ENCODE measurements at regions not wholly inside any gene's neighbourhood (a gene's known extent, or its start where the extent isn't known, plus 50 kb on each side); places are given as distances from the start of the nearest gene placed in this dataset.

DNA sequence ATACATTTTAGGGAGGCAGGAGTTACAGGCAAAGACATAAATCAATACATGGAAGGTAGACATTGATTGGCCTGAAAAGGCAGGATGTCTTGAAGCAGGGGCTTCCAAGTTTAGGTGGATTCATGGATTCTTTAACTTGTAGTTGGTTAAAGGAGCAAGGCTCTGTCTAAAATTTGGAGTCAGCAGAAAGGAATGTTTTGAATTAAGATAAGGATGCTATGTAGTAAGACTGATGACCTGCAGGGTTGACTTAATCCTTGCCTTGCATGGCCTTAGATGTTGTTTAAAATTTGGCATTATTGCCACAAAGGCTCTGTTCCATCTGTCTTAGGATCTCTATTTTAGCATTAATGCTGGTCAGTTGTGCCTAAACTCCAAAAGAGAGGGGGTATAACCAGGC, 171.3 kb downstream of the C5orf15 start:
- DNase-seq (ENCODE audit: low read depth), result no peak

DNA sequence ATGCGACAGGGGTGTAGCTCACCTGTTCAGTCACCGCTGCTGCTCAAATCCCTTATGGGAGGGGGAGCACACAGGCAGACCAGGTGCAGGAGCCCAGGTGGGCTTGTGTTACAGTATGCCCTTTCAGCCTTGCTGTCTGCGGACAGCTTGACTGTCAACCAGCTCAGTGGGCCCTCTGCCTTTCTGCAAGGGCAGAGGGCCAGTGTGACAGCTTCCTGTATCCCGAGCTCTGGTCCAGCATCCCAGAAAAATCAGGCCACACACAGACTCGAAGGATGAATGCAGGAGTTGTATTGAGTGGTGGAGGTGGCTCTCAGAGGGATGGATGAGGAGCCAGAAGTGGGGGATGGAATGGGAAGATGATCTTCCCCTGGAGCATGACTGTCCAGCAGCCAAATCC, 172.2 kb downstream of the C5orf15 start:
- DNase-seq (ENCODE audit: low read depth), result no peak

DNA sequence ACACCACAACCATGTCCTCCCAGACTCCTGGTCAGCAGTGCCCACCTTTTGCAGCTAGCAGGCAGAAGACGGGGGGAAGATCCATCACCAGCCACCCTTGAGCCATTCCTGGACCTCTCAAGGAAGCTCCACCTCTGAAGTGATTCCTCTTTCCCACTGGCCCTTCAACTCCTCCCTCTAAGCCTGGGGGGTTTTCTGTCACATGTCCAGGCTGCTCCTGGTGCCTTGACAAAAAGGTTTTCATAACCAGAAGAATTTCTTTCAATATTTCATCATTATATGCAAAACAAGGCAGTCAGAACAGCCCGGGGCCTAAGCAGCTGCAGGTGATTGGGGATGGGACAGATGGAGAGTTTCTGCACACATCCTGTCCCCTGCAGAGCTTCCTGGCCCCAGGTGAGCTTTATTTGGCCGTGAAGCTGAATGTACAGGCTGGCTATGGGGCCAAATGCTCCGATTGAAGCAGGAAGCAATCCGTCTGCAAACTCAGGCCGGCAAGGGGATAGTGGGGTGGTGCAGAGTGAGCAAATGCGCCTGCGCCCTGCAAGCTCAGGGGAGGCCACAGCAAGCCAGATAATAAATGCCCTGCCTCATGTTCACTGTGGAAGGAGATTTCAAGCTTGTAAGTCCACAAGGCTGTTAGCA, 173.5 kb downstream of the C5orf15 start:
- no peak for DNase-seq (ENCODE audit: low read depth)

DNA sequence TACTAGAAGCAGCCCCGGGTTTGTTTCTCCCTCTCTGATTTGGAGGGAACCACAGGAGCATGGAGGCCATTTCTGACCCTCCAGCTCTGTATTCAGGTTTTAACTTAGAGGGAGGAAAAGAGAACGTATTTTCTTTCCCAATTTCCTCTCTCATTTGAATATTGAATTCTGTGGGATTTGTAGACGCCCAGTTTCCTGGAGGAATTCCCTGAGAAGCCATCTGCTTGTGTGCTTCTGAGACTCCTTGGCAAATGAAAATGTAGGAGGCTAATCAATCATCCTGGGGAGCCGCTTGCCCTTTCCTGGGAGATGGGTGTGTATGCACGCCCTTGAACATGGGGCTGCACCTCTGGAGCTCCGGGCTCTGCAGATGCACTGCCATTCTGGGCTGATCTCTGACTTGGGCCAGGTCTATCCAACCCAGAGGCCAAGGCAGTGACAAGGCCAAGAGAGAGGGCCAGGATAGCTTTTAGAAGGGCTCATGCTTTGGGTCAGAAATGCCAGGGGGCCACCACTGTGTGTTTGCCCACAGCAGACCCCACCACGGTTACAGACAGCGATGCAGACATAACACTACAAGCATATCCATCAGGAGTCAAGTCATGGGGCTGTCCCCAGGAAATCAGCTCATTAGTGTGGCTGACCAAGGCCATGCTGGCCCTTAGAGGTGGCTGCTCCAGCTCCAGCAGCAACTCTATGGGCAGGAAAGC, 174.5 kb downstream of the C5orf15 start:
- no peak for DNase-seq (ENCODE audit: low read depth)

DNA sequence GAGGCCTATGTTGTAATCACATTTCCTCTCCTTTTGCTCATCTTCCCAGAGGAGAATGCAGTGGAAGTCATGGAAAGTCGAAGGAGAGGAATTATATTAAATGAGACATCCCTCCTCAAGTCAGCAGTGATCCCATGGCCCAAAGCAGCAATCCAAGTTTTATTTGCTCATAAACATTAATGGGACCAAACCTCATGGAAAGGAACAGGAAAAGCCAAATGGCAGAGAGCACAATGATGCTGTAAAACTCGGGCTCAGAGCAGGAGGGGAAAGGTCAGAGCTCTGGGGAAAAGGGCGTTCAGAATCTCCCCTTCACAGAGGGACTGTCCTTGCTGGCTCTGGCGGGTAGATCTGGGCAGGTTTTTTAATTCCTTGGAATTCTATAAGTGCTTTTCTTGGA, 175.8 kb downstream of the C5orf15 start:
- DNase-seq (ENCODE audit: low read depth), result no peak

DNA sequence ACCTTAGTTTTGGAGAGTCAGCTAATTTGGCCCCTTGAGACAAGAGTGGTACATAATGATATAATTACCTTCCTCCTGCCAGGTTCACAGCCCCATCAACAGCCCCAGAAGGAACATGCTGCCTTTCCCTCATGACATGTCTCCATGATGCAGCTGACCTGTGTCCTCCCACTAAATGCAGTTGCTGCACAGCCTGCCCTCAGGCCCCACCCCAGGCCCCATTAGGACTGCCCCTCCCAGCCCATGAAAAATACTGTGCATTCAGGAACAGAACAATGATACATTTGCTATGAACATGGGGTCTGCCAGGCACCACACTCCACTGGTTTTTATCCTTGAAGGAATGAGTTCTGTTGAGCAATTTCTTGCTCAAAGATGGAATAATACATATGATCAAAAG, 176.4 kb downstream of the C5orf15 start:
- no peak for DNase-seq (ENCODE audit: low read depth)

DNA sequence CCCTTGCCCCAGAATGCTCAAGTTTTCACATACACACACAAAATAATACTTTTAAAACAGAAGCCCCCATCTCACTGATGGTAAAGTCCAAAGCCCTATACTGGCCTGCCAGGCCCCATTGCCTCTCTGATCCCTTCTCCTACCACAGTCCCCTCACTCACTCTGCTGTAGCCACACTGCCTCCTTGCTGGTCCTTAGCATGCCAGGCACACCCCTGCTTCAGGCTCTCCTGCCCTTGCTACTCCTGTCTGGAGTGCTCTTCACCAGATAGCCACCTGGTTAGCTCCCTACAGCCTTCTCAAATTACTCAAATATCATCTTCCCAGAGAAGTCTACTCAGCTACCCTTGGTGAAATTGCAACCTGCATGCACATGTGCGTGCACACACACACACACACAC, 177.5 kb downstream of the C5orf15 start:
- DNase-seq (ENCODE audit: low read depth), result no peak

DNA sequence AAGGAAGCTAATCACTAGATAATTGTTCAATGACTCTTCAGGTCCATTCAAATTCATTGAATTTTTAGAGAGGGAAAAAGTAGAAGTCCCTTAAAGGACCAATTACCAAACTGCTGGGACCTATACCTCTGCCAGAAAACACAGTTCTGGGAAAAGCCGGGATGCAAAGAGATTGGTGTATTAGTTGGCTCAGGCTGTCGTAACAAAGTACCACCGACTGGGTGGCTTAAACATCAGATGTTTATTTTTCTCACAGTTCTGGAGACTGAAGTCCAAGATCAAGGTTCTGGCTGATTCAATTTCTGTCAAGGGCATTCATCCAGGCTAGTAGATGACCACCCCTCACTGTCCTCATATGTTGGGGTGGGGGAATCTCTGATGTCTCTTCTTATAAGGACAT, 177.1 kb upstream of the FSTL4 start:
- DNase-seq (ENCODE audit: low read depth), result no peak

DNA sequence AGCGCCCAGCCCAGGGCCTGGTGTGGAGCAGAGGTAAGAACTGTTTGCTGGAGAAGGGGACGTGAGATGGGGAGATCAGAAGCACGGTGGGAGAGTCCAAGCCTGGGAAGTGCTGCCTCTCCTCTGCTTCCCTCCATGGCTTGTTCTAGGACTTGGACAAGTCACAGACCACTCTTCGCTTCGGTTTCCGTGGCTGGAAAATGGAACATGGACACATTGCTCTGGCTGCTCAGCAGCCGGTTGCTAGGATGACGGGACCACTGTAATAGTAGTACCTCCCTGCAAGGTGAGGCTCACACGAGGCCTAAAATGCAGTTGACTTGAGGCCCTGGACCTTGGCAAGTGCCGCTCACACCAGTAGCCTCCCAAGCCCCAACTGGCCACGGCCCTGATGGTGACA, 175.8 kb upstream of the FSTL4 start:
- no peak for DNase-seq (ENCODE audit: low read depth)

DNA sequence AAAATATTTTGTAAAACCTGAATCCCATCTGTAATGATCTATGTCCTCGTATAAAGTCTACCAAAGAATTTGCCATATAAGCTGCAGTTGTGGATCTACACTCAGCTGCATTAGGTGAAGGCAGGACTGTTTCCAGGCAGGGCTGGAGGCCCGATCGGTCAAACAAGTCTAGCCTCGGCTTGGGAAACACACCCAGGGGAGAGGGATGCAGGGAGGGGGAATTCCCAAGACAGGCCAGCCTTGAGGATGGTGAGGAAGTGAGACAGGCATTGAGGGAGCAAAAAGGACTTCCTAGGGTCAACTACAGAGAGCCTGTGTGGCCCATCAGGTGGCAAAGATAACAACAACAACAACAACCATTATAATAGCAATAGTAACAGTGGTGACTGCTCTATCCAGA, 174.1 kb upstream of the FSTL4 start:
- DNase-seq (ENCODE audit: low read depth), result no peak

DNA sequence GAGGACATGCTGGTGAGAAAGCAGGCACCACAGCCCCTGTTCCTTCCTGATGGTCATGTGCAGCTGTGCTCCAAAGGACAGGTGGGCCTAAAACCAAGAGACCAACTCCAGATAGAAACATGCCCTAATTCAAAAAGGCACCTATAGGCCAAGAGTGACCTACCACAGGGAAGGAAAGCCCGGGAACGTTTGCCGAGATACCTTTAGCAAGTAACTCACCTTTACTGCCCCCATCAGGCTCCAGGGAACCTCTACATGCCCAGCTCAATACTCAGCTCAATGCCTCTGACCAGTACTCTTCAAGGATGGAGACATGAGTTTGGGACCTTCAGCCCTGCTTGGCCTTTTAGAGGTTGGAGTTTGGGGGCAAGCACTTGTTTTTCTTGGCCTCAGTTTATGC, 172.8 kb upstream of the FSTL4 start:
- DNase-seq (ENCODE audit: low read depth), result no peak

DNA sequence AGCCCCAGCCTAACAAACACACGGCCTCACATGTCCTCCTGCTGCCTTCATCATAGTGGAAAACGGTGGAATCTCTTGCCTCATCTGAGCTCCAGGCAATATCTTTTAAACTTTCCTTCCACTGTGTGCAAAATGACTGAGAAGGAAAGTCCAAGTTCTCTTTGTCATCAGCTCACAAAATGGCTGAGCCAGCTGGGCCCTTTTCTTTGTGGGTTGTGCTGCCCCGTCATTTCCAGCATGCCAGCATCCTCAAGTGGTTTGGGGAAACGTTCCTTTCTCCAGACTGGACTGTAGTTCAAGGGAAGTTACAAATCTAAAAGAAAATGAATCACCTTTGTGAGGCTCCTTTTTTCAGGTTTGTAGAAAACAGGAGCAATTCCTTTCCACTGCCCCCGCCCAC, 171.1 kb upstream of the FSTL4 start:
- peak; percentile 23 for DNase-seq (ENCODE audit: low read depth)

DNA sequence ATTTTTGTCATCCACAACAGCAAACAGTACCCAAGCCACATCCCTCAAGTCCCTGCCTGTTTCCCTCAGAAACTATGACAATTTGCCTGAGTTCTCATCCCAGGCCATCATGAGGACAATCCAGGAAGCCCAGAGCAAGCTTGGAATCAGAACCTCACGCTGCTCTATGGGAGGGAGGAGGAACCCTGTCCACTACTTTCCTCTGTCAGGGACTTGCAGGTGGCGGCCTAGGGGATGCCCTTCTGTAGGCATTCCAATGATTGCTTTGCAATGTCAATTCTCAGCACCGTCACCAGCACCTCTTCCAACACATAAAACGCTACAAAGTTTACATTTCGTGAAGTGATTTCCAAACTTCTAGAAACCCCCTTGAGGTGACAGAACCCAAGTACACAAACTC, 170.4 kb upstream of the FSTL4 start:
- no peak for DNase-seq (ENCODE audit: low read depth)

DNA sequence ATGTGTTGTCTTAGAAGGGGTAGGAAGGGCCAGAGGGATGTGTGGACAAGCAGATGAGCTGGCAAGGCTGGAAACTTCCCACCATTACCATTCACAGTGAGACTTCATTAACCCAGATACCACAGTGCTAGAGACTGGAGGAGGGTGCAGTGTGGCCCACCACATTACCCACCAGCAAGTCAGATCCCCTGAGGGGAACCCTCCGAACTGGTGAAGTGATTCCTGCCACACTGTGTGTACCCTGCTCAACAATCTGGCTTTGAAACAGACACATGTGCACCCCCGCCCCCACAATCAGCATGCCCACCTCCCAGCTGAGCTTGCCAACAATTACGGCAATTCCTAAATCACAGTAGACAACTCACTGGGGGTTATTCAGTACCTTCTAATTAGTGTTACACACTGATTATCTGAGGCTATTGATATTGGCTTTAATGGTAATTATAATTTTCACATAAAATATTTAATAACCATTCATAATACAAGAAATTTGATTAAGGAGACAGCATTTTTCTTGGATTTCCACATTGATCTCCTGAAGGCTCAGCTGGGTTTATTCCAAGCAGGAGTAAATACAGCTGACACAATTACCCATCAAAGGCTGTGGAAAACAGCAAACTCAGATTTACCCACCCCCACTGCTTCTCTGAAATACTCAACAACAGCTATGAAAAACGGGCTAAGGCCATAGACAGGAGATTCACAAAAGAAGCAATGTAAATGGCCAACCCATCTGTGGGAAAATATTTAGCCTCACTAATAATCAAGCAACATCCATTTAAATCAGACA, 169.3 kb upstream of the FSTL4 start:
- DNase-seq (ENCODE audit: low read depth), result no peak

DNA sequence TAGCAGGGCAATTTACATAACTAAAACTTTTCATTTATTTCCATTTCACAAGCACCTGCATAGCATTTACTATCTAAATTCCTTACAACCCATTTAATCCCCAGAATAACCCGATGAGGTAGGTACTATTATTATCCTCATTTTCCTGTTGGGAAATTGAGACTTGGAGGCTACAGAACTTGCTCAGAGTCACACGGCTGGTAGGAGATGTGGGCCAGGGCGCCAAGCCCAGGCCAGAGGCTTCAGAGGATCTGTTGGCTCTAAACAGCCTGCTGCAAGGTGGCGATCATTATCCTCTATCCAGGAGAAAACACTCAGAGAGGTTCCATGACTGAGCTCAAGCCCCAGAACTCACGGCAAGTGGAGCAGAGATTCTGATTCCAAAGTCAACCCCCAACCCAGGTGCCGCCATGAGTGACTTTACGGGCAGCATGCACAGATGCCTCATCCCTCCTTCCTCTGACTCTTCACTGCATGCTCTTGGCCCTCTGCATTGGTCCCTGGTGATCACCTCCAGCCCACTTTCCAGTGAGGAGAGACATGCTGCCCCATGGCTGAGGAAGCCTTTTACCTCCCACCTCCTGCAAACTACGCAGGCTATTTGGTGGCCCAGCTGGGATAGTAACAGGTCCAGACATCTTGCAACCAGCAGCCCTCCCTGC, 168.4 kb upstream of the FSTL4 start:
- DNase-seq (ENCODE audit: low read depth), result no peak

DNA sequence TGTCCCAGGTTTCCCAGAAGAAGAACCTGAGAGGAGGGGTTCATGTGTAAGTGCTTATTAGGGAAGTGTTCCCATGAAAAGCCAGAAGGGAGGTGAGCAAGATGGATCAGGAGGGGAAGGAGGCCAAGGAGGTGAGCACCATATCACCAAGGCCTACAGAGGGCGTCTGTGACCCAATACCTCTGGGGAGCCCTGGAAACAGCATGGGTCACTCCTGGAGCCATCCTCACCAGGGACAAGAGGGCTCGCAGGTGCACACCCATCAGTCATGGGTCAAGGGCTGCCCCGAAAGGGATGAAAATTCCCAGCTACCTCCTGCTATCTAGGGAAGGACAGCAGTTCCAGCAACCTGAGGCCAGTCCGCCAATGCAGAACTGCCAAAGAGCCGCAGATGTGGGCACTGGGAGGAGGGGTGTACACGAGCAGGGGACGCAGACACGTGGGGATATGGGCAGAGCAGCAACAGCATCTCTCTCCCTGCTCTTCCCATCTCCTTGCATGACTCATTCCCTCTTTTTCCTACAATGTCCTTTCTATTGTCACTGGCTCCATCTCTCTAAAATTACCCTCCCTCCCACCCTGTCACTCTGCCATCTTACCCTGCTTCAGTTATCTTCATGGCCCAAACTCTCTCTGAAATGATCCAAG, 167.6 kb upstream of the FSTL4 start:
- no peak for DNase-seq (ENCODE audit: low read depth)

DNA sequence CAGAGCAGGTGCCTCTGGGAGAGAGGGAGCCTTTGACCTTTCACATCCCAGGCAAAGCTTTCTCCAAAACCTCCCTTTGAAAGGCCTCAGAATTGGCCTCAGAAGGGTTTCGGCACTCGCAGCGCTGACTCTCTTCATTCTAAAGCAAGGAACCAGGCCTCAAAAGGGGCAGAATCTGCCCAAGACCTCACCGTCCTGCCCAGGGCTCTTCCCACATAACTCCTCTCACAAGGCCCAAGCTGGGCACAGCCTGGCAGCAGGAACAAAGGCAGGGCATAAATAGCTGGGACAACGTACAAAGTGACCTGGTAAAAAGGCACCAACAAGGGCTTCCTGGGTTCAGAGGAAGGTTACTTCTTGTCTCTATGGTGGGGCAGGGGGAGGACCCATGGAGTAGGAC, 166.3 kb upstream of the FSTL4 start:
- DNase-seq (ENCODE audit: low read depth), result no peak

DNA sequence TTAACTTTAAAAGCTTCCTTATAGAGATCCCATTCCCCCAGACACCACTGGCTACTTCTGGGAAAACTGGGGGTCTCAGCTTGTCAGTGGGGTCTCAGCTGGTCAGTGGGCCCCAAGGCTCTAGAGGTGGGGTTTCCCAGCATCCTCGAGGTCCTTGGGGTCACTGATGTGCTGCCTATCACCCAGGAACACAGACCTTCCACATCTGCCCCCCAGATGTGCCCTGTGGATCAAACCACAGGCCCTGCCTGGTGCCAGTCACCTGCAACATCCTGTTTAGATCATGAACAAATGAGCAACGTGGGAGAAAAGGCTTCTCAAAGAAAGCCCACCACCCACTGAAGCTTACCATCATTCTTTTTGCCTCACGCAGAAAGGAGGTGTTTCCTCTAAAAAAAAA, 165.6 kb upstream of the FSTL4 start:
- no peak for DNase-seq (ENCODE audit: low read depth)

DNA sequence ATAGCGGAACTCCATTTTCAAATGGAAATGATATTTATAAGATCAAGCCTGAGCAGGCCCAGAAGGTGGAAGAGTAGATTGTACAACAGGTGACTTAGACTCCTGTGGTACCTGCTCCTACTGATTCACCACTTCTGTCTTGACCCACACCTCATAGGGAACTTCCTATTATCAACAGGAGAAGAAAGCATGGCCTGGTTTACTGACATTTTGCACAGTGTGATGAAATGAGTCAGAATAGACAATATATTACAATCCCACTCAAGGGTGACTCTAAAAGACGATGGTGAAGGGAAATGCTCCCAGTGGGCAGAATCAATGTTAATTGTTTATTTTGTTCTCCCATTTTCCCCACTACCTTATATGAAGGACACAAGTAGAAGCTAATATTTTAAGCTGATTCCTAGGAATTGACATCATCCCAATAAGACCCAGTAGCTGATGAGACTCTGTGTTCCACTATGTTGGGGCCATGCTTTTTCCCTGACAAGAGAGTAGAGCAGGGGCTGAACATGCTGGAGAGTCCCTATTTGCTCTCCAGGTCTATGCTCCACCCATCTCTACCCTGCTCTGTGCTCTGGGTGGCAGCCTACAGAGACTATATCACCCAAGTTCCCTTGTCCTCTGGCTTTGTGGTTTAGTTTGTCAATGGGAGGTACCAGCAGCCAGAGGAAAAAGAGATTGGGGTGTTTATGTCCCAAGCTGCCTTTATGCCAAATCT, 163.4 kb upstream of the FSTL4 start:
- no peak for DNase-seq (ENCODE audit: low read depth)

DNA sequence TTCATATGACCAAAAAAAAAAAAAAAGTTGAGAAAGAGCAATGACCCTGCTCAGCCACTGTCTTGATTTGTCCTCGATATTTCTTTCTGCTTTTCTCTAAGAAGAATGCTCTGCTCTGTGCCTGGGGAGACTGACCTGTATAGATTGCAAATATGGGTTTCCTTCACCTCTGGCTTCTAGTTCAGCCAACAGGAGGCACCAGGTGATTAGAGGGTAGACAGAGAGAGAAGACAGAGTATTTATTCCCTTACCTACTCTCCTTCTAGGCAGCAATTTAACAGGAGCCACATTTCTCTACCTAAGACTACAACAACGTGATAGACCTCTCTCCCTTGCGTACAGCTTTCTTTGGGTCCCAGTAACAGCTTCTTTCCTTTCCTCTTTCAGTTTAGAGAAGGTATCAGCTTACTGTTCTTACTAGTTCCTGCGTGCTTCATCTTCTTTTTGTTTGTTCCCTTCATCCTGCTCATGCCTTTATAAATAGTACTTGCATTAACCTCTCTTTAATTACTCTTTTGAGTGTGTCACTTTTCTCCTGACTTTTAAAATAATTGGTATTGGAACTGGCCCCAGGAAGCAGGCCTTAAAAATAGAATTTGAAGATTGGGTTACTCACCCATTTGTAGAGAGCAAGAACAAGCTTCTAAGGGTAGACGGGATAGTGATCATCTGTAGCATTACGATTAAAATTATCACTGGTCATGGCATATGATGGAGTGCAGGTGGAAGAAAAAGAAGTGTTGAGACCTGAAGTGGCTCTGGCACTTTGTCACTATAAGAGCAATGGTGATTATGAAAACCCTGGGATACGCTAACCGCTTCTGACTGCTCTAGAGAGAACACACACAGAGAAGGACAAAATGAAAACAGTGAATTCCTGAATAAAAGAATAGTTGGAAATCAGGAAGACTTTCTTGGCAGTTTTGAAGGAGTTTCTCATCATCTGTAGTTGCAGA, 161.2 kb upstream of the FSTL4 start:
- no peak for DNase-seq (ENCODE audit: low read depth)

All from stromal cell of bone marrow (primary cell).